Ascending aorta (tissue), 2 donors: ENCODE measurements at regions not wholly inside any gene's neighbourhood (a gene's known extent, or its start where the extent isn't known, plus 50 kb on each side); places are given as distances from the start of the nearest gene placed in this dataset.

Experiments used
- DNase-seq, 2 donors: peaks; one replicate each; pipeline ENCODE4 v3.0.0-alpha.2; 2019; ENCODE audit warnings: low spot score in 2 of 2
- H3K27ac ChIP-seq, 2 donors: fragments of 200-600 bp; sonication (generic); one replicate each; pipeline ENCODE4 v1.5.1; 2016 to 2017; ENCODE audit warnings: mild to moderate bottlenecking in 1 of 2
- H3K27me3 ChIP-seq: fragments of 200-600 bp; sonication (generic); one replicate; pipeline ENCODE4 v1.5.1; 2017
- H3K36me3 ChIP-seq, 2 donors: fragments of 200-600 bp; sonication (generic); one replicate each; pipeline ENCODE4 v1.5.1; 2016
- H3K4me1 ChIP-seq, 2 donors: fragments of 200-600 bp; sonication (generic); one replicate each; pipeline ENCODE4 v1.5.1; 2016 to 2017; ENCODE audit warnings: mild to moderate bottlenecking in 1 of 2
- H3K4me3 ChIP-seq, 2 donors: fragments of 200-600 bp; sonication (generic); one replicate each; pipeline ENCODE4 v1.5.1; 2016 to 2017; ENCODE audit warnings: mild to moderate bottlenecking in 1 of 2
- H3K9me3 ChIP-seq, 2 donors: fragments of 200-600 bp; sonication (generic); one replicate each; pipeline ENCODE4 v1.5.1; 2016
- intact Hi-C: fragments of 100-400 bp; cut with DNase I; formaldehyde crosslinking; loops from one replicate; pipeline ENCODE4 v1.15.1; 2023
- TF ChIP-seq, protein P1 (sequence below), 3 experiments: fragments of 200-600 bp in 2 of 3; fragments of 450-650 bp in 1 of 3; sonication (generic) in 2 of 3; IDR thresholded peaks; one replicate each; pipeline ENCODE4 v1.5.1; 2016 to 2019; ENCODE audit warnings: antibody characterized with exemption in 3 of 3, mild to moderate bottlenecking in 1 of 3, moderate library complexity in 1 of 3

DNA sequence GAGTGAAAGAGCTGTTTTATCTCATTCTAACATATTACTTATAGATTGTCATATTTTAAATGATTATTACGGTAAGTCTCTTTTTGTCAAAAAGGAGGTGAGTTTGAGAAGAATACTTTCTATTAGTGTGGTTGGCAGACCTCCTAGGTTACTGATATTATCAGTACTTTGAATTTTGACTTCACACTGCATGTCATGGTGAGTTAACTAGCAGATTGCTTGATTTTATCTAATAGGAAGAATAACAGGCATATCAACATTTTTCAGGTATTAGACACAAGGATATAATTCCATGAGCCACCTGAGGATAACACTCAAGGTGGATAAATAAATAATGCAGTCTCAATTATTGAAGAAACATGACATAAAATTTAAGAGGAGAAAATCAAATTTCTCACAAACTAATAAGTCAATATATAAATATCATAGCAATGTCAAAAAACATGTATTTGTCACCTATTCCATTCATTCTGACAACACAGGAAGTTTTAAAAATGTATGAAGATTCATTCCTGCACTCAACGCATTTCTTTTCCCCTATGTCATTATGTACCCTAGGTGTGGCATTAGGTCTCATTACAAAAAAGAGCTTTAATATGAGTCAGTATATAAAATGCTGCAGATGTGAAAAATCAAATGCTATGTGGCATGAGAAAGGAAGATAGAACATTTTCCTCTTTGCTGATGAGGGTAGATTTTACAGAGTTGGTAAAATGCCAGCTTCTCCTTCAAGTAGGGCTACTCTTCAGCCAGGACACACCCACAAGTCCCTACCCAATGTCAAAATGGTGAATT is 1621.6 kb downstream of the REEP3 start:
- intact Hi-C loops, result no loop called here

DNA sequence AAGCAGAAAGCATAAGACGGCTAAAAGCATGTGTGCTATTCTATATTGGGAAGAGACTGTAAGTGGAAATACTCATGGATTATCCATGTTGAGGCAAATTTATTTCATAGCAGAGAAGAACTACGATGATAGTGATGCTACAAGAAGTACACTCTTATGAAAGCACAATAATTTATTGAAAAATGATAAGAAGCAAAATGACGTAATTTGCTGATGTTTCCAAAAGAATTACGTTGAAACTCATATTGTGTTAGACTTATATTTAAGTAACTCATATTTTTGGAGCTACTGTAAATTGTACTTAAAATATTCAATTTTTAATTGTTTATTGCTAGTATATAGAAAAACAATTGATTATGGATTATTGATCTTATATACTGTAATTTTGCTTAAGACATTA is 1622.5 kb downstream of the REEP3 start:
- intact Hi-C loops, result no loop called here
- DNase-seq, result no peak
- TF ChIP-seq, protein P1, sequence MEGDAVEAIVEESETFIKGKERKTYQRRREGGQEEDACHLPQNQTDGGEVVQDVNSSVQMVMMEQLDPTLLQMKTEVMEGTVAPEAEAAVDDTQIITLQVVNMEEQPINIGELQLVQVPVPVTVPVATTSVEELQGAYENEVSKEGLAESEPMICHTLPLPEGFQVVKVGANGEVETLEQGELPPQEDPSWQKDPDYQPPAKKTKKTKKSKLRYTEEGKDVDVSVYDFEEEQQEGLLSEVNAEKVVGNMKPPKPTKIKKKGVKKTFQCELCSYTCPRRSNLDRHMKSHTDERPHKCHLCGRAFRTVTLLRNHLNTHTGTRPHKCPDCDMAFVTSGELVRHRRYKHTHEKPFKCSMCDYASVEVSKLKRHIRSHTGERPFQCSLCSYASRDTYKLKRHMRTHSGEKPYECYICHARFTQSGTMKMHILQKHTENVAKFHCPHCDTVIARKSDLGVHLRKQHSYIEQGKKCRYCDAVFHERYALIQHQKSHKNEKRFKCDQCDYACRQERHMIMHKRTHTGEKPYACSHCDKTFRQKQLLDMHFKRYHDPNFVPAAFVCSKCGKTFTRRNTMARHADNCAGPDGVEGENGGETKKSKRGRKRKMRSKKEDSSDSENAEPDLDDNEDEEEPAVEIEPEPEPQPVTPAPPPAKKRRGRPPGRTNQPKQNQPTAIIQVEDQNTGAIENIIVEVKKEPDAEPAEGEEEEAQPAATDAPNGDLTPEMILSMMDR (IDR thresholded peaks at IDR 0.05), result no peak

More for the DNA sequence above, 1621.6 kb downstream of the REEP3 start:
- Histone ChIP-seq H3K36me3 (no peaks in the 10 kb centered on the region), H3K27ac (no peak overlapping the region), H3K9me3 (no peaks in the 10 kb centered on the region), H3K4me1 (no peaks in the 10 kb centered on the region), H3K27me3 (no peaks in the 10 kb centered on the region), H3K4me3 (no peak overlapping the region)
- TF ChIP-seq, protein P1 (IDR thresholded peaks at IDR 0.05), result no peak
- no peak for DNase-seq

DNA sequence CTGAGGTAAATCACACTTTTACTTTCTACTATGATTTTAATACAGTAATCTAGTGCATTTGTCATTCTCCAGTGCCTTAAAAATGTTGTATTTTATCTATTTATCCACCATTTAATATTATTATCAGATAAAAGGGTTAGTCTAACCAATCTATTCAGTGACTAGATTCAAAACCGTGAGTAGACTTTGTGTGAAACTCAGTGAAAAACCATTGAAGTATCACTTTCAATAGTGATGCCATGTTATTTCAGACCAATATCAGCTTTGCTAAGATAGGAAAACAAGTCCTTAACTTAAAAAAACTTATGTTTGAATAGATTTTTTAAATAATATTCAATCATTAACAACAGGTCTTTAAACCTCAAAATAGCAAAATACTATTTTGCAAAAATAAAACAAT is 1628.7 kb downstream of the REEP3 start:
- intact Hi-C loops, result no loop called here
- H3K27me3 ChIP-seq, result no peaks in the 10 kb centered on the region
- DNase-seq, result no peak
- TF ChIP-seq, protein P1 (IDR thresholded peaks at IDR 0.05), result no peak
- no peaks in the 10 kb centered on the region for H3K9me3 ChIP-seq
- H3K4me1 ChIP-seq, result no peaks in the 10 kb centered on the region
- H3K36me3 ChIP-seq, result no peaks in the 10 kb centered on the region
- no peak overlapping the region for H3K4me3 ChIP-seq
- H3K27ac ChIP-seq, result no peak overlapping the region

More for the DNA sequence above, 1622.5 kb downstream of the REEP3 start:
- no peaks in the 10 kb centered on the region for H3K4me1 ChIP-seq
- H3K4me3 ChIP-seq, result no peak overlapping the region
- no peaks in the 10 kb centered on the region for H3K36me3 ChIP-seq
- no peaks in the 10 kb centered on the region for H3K27me3 ChIP-seq
- H3K9me3 ChIP-seq, result no peaks in the 10 kb centered on the region
- no peak overlapping the region for H3K27ac ChIP-seq

DNA sequence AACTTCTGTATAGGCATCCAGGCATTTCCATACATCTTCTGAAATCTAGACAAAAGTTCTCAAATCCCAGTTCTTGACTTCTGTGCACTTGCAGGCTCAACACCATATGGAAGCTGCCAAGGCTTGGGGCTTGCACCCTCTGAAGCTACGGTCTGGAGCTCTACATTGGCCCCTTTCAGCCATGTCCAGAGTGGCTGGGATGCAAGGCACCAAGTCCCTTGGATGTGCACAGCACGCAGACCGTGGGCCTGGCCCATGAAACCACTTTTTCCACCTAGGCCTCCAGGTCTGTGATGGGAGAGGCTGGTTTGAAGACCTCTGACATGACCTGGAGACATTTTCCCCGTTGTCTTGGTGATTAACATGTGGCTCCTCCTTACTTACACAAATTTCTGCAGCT is 1645.1 kb downstream of the REEP3 start:
- H3K4me1 ChIP-seq, result no peaks in the 10 kb centered on the region
- no peak for DNase-seq
- no peak overlapping the region for H3K4me3 ChIP-seq
- no peak overlapping the region for H3K27ac ChIP-seq
- TF ChIP-seq, protein P1 (IDR thresholded peaks at IDR 0.05), result no peak
- no peaks in the 10 kb centered on the region for H3K27me3 ChIP-seq
- intact Hi-C loops, result no loop called here
- H3K9me3 ChIP-seq, result no peaks in the 10 kb centered on the region
- H3K36me3 ChIP-seq, result no peaks in the 10 kb centered on the region

DNA sequence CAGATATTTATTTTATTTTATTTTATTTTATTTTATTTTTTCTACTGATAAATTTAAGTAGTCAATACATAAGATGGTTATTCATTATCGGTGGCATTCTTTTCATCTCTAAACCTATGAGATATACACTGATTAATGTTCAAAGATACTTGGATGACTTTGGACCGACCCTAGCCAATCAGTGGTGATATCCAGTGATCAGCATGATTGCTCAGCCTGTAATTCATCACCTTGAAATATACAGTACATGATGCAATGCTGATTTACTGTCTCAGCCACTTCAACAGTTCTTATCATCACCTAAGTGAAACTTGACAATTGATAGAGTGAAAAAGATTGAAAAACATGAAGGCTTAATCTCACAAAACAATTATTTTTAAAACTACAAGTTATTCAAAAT is 1651.0 kb downstream of the REEP3 start:
- intact Hi-C loops, result no loop called here
- no peak overlapping the region for H3K27ac ChIP-seq
- no peaks in the 10 kb centered on the region for H3K27me3 ChIP-seq
- H3K9me3 ChIP-seq, result no peaks in the 10 kb centered on the region
- H3K4me1 ChIP-seq, result no peaks in the 10 kb centered on the region
- no peak for DNase-seq
- TF ChIP-seq, protein P1 (IDR thresholded peaks at IDR 0.05), result no peak
- no peak overlapping the region for H3K4me3 ChIP-seq
- no peaks in the 10 kb centered on the region for H3K36me3 ChIP-seq
